IPS-NIHi11 (cell line): ENCODE measurements at regions not wholly inside any gene's neighbourhood (a gene's known extent, or its start where the extent isn't known, plus 50 kb on each side); places are given as distances from the start of the nearest gene placed in this dataset.
A peak's percentile ranks its signal among the peaks of the same experiment; 100 is the strongest.
"Not testable (repeated sequence)": the region's sequence is repeated elsewhere in the genome, so short reads cannot be mapped to it uniquely, and the experiment has no call there.

Experiments used
- DNase-seq: peaks from one replicate; pipeline ENCODE4 v3.0.0; 2012; ENCODE audit warnings: mixed read lengths, low spot score

DNA sequence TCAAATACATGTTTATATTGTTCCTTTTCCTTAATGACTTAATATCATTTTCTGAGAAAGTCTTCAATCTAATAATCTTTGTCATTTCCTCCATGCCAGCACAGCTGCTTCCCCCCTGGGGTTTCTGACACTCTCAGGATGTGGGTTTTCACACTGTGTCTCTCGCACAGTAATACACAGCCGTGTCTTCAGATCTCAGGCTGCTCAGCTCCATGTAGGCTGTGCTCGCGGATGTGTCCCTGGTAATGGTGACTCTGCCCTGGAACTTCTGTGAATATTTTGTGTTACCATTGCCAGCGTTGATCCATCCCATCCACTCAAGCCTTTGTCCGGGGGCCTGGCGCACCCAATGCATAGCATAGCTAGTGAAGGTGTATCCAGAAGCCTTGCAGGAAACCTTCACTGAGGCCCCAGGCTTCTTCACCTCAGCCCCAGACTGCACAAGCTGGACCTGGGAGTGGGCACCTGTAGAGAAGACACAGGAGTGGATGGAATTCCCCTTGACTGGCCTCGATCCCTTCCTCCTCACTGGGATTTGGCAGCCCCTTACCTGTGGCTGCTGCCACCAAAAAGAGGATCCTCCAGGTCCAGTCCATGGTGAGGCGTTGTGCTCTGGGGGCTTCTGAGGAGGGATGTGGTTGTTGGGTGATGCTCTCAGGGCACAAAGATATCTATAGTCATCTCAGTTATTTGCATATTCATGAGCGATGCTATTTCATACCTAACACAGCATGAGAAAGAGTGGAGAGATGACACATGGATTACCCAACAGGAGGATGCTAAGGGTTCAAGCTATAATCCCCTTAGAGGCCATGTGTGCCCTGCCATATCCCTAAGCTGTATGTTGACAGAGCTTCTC, 478.8 kb downstream of the TMEM121 start:
- DNase-seq: not testable (repeated sequence)

DNA sequence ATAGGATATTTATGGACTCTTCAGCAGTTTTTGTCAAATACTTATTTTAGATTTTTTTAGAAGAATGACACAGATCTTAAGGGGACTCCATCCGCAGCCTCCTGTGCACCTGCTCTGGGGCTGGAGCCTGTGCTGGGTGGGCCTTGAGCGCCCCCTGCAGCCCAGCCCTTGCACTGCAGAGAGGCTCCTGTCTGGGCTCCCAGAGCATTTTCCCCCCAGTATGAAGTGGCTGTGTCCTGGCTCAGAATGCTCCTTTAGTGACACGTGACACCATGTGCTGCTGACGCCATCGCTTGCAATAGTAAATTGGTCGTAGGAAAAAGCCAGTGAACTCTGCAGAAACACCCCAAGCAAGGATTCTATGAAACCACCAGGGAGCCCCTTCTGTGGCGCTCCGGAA, 479.7 kb downstream of the TMEM121 start:
- peak; percentile 4 for DNase-seq

GRCh38 chr14:106006716-106007115, 480.3 kb downstream of the TMEM121 start:
- not testable (repeated sequence) for DNase-seq

DNA sequence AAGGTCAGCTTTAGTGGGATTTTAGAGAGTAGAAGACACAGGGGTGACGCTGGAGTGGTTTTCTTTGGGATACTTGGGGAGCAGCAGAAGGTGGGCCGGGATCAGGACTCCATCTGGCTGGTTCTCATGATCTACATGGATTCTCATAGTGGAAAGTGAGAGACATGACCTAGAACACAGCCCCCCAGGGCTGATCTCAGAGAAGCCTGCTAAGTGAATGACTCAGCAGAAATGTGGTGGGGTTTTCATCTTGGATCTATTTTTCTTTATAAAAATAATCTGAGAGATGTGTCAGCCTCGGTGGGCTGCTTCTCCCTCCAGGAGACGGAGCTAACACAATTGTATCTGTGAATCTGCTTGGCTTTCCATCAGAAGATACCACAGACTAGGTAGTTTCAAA, 484.4 kb downstream of the TMEM121 start:
- DNase-seq: no peak

DNA sequence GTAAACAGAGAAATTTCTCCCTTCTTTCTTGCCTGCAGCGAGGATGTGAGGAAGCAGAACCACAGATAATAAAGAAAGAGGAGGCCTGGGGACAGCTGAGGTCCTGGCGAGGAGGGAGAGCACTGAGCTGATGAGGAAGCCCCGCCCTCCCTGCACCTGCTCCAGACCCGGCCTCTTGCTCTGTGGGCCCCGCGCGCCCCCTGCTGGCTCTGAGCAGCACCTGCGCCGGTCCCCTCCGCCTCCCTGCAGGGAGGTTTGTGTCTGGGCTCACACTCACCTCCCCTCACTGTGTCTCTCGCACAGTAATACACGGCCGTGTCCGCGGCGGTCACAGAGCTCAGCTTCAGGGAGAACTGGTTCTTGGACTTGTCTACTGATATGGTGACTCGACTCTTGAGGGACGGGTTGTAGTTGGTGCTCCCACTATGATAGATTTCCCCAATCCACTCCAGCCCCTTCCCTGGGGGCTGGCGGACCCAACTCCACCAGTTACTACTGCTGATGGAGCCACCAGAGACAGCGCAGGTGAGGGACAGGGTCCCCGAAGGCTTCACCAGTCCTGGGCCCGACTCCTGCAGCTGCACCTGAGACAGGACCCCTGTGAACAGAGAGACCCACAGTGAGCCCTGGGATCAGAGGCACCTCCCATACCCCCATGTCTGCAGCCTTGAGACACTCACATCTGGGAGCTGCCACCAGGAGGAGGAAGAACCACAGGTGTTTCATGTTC, 485.4 kb downstream of the TMEM121 start:
- peak; percentile 16 for DNase-seq

DNA sequence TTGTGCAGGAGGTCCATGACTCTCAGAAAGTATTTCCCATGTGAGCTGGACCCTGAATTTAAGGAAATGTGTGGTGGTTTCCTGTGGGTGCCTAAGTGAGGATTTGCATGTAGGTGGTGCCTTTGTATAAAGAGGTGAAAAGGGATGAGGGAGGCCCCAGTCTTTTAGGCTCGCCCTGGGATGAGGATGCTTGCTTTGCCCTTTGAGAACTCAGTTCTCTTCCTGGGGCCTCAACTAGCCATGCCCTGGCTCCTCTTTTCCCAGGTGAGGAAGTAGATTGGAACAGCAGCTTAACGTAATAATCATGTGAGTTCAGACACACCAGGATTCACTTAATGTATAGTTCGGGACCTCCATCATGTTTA, 486.0 kb downstream of the TMEM121 start:
- DNase-seq: not testable (repeated sequence)

DNA sequence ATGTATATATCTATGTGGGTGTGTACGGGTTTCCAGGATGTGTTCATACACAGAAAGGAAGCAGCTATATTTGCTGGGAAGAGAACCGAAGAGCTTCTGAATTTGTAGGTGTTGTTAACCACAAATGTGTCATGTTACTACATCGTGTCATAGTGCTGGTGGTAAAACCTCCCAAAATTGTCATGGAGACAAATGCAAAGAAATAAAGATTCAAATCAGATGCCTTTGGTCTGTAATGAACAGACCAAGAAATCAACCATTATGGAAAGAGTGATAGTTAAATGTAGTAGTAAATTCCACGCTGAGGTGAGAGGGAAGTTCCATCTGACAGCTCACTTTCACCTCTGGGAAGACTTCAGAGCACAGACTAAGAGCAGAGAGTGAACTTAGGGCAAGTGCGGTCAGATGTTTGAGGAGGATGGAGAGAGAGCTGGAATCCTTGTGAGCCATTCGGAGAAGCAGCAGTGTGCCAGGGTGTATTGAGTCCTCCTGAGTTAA, 487.5 kb downstream of the TMEM121 start:
- no peak for DNase-seq

GRCh38 chr14:106017952-106018351, 491.6 kb downstream of the TMEM121 start:
- DNase-seq: not testable (repeated sequence)

GRCh38 chr14:106021832-106022231, 495.4 kb downstream of the TMEM121 start:
- DNase-seq: no peak

DNA sequence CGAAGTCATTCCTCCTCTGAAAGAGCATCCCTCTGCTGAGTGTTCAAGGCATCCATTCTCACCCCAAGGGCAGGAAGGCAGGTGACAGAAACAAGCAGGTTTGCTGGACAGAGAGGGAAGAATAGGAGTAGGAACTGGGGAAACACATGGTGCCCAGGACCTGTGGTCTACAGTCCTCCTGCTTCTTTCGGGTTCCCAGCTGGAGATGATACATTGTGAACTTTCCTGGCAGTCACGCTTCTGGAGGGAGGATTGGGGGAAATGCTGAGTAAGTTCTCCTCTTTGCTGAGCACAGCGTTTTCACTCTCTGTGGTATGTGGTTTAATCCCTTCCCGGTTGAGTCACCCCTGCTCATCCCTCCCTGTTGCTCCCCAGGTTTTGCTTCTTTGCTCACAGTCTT, 496.3 kb downstream of the TMEM121 start:
- not testable (repeated sequence) for DNase-seq

- no peak for DNase-seq
Measured at GRCh38 chr14:106023411-106023810, 497.0 kb downstream of the TMEM121 start.

GRCh38 chr14:106024983-106025604, 498.7 kb downstream of the TMEM121 start:
- DNase-seq: no peak

DNA sequence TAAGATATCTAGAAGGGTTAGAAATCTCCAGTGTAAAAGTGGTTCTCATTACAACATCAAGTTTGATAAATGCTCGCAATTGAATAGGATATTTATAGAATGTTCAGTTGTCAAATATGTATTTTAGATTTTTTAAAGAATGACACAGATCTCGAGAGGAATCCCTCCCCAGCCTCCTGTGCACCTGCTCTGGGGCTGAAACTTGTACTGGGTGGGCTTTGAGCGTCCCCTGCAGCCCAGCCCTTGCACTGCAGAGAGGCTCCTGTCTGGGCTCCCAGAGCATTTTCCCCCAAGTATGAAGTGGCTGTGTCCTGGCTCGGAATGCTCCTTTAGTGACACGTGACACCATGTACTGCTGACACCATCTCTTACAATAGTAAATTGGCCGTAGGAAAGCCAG, 499.6 kb downstream of the TMEM121 start:
- DNase-seq: no peak

DNA sequence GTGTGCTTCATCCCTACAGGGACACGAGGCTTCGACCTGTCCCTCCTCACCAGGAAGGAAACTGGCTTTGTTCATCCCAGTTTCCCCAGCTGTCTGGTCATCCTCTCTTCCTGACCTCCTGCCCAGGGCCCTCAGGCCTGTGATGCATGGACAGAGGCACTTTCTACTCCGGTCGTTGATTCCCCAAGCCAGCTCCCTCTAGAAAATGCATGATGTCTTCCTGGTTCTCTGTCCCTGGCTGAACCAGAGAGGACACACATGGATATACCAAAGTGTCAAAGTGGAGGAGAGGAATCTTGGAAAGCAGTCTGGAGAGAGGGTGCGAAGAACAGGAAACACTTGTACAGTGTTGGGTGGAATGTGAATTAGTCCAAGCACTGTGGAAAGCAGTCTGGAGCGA, 501.4 kb downstream of the TMEM121 start:
- not testable (repeated sequence) for DNase-seq

DNA sequence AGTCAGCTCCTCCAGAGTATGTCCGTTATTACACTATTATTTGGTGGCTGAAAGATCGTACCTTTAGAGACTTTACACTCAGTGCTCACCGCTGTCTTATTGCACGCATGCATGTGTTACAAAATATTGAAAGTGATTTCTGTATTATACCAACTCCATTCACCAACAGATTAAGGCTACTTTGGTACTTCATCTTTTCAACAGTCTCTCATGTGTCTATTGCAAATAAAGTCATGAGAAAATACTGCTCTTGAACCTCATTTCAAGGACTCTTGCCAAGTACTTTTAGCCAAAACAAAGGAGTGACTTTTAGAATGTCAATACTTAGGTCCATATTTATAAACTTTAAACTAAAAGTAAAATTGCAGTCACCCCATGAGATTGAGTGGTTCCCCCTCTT, 503.6 kb downstream of the TMEM121 start:
- no peak for DNase-seq

DNA sequence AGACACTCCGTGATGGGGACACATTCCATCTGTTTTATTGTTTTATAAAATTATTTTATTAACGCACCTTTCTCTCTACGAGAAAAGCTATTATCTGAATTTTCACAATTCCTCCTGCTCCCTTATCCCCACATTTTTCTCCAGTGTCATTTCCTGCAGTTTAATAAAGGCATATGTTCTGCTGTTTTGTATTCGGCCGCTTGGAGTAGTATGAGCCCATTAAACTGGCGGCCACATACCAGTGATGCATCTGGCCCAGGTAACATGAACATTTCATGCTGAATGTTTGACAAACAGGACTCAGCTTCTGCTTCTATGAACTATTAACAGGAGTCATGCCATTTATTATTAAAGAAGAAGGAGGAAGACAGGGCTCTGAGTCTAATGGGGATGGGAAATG, 511.0 kb downstream of the TMEM121 start:
- DNase-seq: no peak

DNA sequence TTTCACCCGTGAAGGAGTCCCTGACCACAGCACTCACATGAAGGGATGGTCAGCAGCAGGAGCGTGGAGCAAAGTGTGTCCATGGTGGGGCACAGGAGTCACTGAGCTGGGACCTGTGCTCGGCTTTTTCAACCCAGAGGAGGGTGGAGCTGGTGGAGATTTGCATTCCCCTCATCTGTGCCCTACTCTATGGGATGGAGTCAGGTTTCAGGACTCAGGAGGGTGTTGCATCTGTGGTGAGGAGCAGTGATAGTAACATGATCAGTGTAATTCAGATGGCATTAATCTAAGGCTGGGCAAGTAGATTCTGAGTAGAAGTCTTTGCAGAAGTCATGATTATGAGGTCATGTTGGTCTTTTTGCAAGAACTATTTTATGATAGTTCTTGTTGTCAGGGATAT, 511.9 kb downstream of the TMEM121 start:
- no peak for DNase-seq

- no peak for DNase-seq
Measured at GRCh38 chr14:106039400-106039799, 513.0 kb downstream of the TMEM121 start.

- no peak for DNase-seq
Measured at GRCh38 chr14:106044515-106044914, 518.1 kb downstream of the TMEM121 start.

GRCh38 chr14:106044949-106045596, 518.7 kb downstream of the TMEM121 start:
- no peak for DNase-seq

- DNase-seq: no peak
Measured at GRCh38 chr14:106051796-106052195, 525.4 kb downstream of the TMEM121 start.

- DNase-seq: no peak
Measured at GRCh38 chr14:106055289-106055688, 528.9 kb downstream of the TMEM121 start.
